AG09309 (cell line): ENCODE measurements at regions not wholly inside any gene's neighbourhood (a gene's known extent, or its start where the extent isn't known, plus 50 kb on each side); places are given as distances from the start of the nearest gene placed in this dataset.

Experiments used
- DNase-seq: peaks from one replicate; pipeline ENCODE4 v3.0.0-alpha.2; 2010; ENCODE audit warnings: low read depth
- H3K4me3 ChIP-seq: 2 replicates; pipeline ENCODE4 v1.5.1; 2011; ENCODE audit warnings: mild to moderate bottlenecking, low read depth, low read length, moderate library complexity; ENCODE audit not compliant: control insufficient read depth
- TF ChIP-seq, protein P1 (sequence below): IDR thresholded peaks from 2 replicates; pipeline ENCODE4 v1.5.1; 2011; ENCODE audit warnings: mild to moderate bottlenecking, low read depth, low read length, inconsistent platforms; ENCODE audit not compliant: insufficient read depth, control insufficient read depth; ENCODE audit errors: missing control alignments

DNA sequence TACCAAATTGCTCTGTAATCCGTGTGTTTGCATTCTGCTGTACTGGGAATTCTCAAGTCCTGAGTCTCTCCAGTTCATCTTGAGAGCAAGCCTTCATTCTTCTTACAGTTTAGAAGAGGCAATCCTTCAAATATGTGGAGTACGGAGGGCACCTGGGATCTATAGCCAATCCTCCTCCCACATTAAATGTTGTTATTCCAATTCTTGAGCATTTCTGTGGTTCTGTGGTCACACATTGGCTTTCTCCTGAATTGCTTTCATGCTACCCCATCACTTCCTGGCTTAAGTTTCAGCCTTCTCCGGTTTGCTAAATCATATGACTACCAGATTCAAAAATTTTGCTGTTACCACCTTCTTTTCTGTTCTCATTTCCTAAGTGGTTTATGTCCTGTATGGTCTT, 611.1 kb downstream of the PCDH19 start:
- H3K4me3 ChIP-seq, result no peak overlapping the region
- TF ChIP-seq, protein P1, sequence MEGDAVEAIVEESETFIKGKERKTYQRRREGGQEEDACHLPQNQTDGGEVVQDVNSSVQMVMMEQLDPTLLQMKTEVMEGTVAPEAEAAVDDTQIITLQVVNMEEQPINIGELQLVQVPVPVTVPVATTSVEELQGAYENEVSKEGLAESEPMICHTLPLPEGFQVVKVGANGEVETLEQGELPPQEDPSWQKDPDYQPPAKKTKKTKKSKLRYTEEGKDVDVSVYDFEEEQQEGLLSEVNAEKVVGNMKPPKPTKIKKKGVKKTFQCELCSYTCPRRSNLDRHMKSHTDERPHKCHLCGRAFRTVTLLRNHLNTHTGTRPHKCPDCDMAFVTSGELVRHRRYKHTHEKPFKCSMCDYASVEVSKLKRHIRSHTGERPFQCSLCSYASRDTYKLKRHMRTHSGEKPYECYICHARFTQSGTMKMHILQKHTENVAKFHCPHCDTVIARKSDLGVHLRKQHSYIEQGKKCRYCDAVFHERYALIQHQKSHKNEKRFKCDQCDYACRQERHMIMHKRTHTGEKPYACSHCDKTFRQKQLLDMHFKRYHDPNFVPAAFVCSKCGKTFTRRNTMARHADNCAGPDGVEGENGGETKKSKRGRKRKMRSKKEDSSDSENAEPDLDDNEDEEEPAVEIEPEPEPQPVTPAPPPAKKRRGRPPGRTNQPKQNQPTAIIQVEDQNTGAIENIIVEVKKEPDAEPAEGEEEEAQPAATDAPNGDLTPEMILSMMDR, result no peak
- DNase-seq, result no peak

DNA sequence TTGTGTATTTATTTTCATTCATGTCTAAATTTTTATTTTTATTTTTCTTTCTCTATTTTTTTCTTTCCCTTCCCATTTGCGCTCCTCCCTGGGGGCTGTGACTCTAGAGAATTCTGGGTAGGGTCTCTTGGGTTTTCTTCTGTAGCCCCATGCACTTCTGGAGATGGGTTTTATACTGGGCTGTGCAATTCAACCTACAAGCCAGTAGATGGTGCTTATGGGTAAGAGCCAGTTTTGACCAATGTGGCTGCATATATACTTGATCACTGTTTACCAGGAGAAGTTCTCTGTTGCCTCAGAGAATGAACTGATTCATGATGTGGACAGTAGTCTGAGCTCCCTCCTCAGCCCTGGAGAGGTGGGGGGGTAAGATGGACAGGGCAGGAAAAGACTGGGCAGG, 614.6 kb downstream of the PCDH19 start:
- DNase-seq, result no peak
- TF ChIP-seq, protein P1, result peak; percentile 19
- H3K4me3 ChIP-seq, result no peak overlapping the region

DNA sequence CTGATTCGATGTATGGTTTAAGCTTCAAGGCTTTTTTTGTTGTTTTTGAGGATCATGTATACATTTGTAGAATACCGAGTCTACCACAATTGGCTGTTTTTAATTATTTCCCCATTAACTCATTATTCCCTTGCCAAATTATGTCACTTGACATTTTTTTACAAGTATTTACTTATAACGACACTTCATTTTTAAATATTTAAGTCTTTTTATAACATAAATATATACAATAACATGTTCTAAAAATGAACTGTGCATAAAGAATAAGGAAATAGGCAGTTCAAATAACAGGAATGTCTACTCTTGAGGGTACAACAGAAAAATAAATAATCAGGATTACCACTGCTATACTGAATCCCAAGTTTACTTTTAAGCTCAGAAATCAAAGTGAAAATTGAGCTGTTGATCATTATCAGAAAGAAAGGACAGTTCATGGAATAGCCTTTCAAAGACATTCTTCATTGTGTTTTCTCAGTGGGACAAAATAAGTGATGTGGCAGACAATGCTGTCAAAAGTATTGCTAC, 627.5 kb downstream of the PCDH19 start:
- no peak for DNase-seq
- TF ChIP-seq, protein P1, result no peak
- H3K4me3 ChIP-seq, result no peak overlapping the region

DNA sequence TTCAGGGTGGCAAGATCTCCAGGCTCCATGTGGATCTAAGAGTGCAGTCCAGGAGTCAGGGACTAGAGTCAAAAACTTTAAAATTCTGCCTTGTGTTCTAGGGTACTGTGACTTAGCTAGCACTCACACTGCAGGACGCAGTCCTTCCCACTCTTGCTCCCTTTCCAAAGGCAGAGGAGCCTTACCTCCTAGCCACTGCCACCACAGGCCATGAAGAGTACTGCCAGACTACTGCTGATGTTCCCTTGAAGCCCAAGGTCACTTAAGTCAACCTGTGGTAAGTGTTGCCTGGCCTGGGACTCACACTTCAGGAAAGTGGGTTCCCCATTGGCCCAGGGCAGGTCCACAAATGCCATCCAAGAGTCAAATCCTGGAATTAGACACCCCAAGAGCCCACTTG, 632.2 kb downstream of the PCDH19 start:
- no peak overlapping the region for H3K4me3 ChIP-seq
- TF ChIP-seq, protein P1, result no peak
- no peak for DNase-seq

DNA sequence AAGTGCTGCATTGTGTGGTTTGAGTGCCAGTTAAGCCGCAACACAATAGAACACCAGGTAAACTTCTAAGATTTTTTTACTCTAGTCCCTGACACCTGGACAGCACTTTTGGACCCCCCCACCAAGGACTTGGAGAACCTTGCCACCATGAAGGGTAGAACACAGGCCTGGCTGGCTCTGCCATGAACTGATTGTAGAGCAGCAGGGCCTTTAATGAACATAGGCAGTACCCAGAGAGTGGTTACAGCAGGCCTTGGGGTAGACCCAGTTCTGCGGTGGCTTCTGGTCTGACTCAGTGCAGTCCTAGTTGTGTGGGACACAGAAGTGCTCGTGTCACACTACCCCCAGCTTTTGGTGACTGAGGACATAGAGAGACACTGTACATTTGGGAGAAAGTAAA, 648.3 kb downstream of the PCDH19 start:
- TF ChIP-seq, protein P1, result no peak
- no peak for DNase-seq

DNA sequence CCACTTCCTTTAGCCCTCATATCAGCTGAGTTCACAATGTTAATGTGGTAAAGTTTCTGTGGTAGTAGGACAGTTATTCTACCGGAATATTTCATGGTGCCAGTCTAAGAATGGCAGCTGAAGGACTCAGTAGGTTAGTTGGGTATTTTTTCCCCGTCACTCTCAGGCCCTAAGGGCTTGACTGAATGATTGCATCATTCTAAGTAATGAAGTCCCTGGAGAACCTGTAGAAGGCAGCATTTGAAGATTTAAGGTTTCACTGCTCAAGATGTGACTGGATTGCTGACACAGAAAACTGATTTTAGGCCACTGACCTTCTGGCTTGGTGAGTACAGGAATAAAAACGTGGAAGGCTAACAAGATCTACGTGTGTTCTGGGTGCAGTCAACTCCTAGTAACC, 657.3 kb downstream of the PCDH19 start:
- TF ChIP-seq, protein P1, result no peak
- no peak for DNase-seq
- no peak overlapping the region for H3K4me3 ChIP-seq

More for the DNA sequence above, 648.3 kb downstream of the PCDH19 start:
- no peak overlapping the region for H3K4me3 ChIP-seq

DNA sequence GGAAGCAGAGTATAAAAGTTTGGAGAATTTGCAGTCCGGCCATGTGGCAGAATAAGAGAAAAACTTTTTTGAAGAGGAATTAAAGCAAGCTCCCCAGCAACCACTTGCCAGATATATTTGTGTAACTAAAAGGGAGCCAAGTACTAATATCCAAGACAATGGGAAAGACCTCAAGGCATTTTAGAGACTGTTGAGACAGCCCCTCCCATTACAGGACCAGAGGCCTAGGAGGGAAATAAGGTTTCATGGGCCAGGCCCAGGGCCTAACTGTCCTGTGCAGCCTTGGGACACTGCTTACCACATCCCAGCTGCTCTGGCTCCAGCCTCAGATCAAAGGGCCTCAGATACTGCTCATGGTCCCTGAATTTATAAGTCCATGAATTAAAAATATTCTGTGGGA, 659.4 kb downstream of the PCDH19 start:
- H3K4me3 ChIP-seq, result no peak overlapping the region
- TF ChIP-seq, protein P1, result no peak
- no peak for DNase-seq
